ENCODE measurements at regions not wholly inside any gene's neighbourhood (a gene's known extent, or its start where the extent isn't known, plus 50 kb on each side); places are given as distances from the start of the nearest gene placed in this dataset.

DNA sequence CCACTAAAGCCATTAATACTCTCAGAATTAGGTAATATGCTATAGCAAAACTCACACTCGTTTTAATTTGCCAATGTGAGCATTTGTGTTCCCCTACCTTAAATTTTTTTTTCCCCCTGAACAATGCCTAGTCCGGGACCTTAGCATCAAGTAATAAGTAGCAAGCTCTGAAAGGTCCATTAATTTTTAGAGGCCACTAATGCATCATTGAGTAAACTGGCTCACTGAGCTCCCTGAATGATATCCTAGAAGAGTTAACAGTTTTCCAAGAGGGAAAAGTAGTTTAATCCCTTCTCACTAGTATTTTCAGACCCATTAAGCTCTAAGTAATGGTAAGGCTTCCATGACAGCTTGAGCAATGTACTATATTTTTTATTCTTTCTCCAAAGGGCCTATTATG is 242.2 kb downstream of the MAT2B start:
- TF ChIP-seq CTCF (IDR thresholded peaks at IDR 0.05) (no peak), EZH2 (IDR thresholded peaks at IDR 0.05; ENCODE audit: borderline replicate concordance, insufficient read depth, low read depth, low read length, poor library complexity, severe bottlenecking) (no peak)
